ENCODE measurements at regions not wholly inside any gene's neighbourhood (a gene's known extent, or its start where the extent isn't known, plus 50 kb on each side); places are given as distances from the start of the nearest gene placed in this dataset.

DNA sequence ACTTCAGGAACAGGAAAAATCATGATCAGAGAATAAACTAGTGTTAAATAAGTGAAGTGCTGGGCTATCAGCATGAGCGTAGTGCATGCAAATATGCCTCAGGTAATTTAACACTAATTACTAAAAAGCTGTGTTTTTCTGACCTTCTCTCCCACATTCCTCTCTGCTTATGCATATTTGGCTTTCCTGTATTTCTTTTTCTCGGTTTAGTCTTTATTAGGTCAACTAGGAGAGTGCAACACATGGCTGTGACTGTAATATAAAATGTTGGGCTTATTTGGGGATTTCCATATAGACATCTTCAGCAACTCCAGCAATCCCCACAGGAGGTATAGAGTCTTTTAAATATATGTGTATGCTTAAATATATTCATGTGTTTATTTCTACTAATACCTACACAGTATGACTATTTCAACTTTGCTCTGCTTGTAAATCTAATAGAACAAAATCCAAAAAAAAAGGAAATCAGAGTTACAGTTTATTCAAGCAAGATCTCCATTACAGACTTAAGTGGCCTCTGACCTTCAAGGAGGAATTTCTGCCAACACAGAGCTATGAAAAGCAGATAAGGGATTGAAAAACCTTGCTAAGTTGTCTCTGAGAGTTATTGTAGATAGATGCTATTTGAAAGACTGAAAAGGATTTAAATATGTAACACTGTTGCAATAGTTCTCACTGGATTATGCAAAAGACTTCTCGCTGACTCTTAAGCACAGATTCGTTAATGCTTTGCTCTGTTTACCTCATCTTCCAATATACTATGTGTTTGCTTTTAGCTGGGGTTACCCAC, 359.5 kb upstream of the RGPD4 start:
- TF ChIP-seq, protein P1, sequence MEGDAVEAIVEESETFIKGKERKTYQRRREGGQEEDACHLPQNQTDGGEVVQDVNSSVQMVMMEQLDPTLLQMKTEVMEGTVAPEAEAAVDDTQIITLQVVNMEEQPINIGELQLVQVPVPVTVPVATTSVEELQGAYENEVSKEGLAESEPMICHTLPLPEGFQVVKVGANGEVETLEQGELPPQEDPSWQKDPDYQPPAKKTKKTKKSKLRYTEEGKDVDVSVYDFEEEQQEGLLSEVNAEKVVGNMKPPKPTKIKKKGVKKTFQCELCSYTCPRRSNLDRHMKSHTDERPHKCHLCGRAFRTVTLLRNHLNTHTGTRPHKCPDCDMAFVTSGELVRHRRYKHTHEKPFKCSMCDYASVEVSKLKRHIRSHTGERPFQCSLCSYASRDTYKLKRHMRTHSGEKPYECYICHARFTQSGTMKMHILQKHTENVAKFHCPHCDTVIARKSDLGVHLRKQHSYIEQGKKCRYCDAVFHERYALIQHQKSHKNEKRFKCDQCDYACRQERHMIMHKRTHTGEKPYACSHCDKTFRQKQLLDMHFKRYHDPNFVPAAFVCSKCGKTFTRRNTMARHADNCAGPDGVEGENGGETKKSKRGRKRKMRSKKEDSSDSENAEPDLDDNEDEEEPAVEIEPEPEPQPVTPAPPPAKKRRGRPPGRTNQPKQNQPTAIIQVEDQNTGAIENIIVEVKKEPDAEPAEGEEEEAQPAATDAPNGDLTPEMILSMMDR (conservative IDR thresholded peaks at IDR 0.05), result no peak
- no peak for TF ChIP-seq EZH2 (IDR thresholded peaks at IDR 0.05; ENCODE audit: low read depth)
